HS-5 (cell line): ENCODE measurements at regions not wholly inside any gene's neighbourhood (a gene's known extent, or its start where the extent isn't known, plus 50 kb on each side); places are given as distances from the start of the nearest gene placed in this dataset.
"Not testable (repeated sequence)": the region's sequence is repeated elsewhere in the genome, so short reads cannot be mapped to it uniquely, and the experiment has no call there.

Experiments used
- DNase-seq: peaks from one replicate; pipeline ENCODE4 v3.0.0-alpha.2; 2012; ENCODE audit warnings: low read depth

DNA sequence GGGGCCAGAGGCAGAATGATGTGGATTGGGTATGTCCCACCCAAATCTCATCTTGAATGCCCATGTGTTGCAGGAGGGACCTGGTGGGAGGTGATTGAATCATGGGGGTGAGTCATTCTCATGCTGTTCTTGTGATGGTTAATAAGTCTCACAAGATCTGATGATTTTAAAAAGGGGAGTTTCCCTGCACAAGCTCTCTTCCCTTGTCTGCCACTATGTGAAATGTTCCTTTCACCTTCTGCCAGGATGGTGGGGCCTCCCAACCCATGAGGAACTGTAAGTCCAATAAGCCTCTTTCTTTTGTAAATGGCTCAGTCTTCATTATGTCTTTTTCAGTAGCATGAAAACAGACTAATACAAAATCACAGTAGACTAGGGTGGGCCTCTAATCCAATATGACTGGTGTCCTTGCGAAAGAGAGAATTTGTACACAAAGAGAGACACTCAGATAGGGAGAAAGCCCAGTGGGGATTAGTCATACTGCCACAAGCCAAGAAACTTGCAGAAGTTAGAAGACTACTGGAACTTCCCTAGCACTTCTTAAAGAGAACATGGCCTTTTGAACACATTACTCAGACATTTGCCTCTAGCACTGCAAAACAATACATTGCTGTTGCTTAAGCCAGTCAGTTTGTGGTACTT, 68.4 kb downstream of the ANXA1 start:
- peak; percentile 68 for DNase-seq

DNA sequence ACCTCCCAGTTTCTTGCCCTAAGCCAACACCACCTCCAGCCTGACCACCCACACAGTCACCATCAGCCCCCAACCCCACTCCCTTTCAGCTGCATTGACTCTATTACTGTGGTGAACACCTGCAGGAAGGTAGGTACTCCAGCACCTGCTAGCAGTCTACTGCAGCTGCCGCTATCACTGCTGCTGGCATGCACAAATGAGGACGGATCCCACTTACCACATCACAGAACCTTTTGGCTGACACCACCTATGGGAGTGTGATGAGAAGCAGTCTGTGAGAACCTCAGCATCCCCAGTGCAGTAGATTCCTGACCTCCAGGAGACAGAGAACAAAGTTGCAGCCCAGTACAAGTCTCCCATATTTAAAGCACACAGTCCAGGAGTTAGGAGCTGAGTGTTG, 71.9 kb downstream of the ANXA1 start:
- no peak for DNase-seq

DNA sequence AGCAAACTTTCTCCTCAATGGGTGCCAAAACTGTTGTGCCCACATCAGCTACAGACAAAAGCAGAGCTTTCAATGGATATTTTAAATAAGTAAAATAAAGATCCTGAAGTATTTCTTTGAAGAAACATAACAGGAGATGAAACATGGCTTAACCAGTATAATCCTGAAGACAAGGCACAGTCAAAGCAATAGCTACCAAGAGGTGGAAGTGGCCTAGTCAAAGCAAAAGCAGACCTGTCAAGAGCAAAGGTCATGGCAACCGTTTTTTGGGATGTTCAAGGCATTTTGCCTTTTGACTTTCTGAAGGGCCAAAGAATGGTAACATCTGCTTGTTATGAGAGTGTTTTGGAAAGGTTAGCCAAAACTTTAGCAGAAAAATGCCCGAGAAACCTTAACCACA, 77.9 kb downstream of the ANXA1 start:
- DNase-seq = no peak

DNA sequence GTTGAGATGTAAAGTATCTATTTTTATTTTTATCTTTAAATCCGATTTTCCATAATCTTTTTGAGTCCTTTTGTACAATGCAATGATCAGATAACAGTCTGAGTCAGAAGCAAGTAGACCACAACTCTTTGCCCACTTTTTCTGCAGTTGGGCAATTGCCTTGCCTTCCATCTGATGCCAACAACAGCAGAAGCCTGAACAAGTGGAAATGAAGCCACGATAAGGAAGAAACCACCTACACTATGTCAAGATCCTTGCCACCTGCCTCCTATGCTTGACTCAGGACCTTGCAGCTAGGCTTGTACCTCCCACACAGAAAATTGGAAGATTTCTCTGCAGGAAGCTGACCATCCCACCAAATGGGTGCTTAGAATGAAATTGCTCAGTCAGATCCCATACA, 78.6 kb downstream of the ANXA1 start:
- DNase-seq = no peak

DNA sequence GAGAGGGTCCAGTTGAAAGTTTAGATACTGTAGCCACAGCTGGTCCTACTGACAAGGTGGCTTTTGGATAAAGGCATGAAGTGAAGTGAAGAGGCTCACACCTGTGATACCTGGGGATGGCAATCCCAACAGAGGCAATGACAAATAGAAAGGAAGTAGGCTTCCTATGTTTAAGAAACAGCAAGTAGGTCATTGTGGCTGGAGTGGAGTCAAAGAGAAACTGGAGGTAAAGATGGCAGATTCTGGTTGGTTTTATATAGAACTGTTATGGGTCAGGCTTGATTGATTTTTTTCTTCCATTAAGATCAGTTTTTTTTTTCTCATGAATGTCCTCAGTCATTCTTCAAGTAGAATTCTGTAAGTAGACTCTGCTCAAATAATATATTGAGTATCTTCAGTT, 79.5 kb downstream of the ANXA1 start:
- no peak for DNase-seq

DNA sequence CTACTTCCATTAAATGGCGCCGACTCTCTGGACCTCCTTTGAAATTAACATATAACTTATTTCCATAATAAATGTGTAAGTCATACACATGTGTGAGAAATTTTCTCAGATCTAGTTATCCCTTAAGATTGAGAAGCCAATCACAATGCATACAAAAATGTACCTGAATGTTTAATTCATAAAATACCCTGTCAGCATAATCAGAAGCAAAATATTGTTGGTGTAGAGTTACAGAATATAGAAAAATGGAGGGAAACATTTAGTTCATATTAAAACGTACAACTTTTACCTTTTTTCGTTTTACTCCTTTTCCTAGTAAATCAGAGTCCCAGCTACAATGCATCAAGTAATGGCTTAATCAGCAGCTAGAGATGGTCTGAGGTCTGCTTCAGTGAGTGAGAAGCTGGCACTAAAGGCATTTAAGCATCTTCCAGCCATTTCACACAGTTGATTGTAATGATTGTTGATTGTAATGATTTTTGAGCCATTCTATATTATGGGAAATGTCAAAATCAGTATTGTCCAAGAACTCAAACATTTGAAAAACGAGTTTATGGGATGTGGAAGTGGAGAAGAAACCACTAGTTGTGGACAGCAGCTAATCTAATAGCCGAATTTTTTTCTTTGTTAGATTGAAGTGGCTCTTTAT, 81.8 kb downstream of the ANXA1 start:
- DNase-seq = no peak

DNA sequence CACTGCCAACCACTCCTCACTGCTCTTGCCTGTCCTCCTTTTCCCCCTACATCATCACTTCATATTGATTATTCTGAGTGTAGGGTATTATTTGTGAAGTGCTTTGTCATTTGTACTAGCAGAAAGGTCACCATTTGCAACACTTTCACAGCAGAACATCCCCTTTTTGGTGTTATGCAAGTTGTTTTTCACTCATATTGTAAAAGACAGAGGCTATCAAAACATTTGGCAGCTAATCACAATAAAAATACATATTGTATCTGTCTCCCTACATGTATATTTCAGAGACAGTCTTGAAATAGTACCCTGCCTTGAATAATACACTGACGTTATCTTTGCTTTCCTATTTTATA, 82.3 kb downstream of the ANXA1 start:
- DNase-seq = no peak

DNA sequence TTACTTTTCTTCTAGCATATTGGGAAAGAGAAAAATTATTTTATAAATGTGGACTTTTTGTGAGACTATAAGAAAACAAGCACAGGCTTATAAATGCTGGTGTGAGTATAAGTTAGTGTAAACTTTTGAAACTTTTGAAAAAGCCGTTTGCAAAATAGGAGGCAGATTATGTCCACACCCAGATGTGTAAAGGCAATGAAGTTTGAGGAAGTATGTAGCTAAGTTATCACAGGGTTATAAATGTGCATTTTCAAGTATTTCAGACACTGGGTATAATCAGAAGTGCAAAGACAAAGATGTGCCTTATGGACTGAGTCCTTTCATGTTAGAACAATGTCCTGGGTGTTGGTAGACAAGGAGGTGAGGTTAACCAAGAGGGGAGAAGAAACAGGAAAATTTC, 85.5 kb downstream of the ANXA1 start:
- DNase-seq = no peak

DNA sequence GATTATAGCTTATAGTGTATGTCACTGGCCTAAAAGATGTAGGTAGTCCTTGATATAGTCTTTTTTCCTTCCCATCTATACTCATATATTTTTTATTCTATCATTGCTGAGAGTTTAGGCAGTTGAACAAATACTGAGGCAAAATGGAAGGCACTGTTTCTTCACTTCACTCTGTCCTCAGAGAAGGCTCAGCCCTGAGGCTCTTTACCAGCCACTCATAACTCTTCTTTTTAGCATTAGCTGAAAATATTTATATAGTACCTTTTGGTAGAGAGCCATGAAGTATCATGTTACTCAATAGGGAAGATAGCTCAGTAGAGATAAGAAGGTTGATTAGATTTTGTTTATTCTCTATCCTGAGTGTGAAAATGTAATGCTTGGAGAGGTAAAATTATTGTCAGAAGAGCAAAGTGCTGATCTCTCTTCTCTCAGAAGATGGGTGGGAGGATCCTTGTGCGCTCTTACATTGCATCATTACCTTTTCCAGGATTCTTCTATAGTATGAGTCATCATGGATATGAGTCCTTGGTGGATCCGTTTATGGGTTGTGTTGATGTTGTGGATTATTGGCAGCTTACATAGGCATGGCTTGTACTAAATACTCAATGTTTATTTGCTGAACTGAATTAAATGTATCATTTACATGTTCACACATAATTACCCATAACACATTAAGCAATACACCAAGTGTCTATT, 88.1 kb downstream of the ANXA1 start:
- no peak for DNase-seq

DNA sequence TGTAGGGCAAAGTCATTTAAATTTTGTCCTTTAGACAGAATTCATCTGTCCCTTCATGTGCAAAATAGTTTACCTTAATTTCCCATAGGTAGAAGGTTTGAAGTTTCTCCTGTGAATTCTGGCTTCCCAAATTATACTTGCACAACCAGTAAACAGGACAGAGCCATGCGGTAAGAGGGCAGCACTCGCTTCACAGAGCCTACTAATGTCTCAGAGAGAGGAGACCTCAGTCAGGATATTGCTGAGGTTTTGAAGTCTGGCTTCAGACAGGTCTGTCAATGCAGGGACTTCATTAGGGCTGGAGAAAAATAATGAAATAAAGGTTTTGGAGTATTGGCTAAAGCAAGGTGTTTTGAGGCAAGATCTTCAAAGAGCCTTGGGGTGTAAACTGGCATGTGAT, 91.4 kb downstream of the ANXA1 start:
- no peak for DNase-seq

DNA sequence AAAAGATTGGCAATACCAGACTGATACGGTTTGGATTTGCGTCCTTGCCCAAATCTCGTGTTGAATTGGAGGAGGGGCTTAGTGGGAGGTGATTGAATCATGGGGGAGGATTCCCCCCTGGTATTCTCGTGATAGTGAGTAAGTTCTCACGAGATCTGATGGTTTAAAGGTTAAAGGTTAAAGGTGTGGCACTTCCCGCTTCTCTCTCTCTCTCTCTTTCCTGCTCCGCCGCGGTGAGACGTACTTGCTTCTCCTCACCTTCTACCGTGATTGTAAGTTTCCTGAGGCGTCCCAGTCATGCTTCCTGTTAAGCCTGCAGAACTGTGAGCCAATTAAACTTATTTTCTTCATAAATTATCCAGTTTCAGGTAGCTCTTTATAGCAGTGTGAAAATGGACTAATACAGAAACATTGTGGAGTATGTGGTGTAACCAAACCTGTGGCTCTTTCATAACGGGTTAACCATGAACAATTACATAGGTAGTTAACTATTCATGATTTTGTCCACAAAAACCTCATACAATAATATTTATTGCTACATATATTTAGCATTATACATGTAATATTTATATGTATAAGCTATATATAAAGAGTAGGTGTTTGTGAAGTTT, 107.5 kb downstream of the ANXA1 start:
- no peak for DNase-seq

DNA sequence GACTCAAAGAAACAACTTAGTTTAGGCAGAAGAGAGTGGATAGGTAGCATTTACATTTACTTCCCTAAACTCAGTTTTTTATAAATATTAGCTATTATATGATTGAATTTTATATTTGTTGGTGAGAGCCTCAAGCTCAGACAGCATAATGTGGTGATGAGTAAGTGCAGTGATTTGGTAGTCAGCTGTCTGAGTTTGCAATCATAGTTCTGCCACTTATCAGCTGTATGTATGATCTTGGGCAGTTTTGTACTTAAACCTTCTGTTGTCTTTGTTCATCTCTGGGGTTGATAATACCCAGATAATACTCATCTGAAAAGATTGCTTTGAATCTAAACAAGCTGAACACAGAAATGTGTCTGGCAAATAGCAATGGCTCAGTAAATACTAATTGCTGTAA, 108.8 kb downstream of the ANXA1 start:
- no peak for DNase-seq

DNA sequence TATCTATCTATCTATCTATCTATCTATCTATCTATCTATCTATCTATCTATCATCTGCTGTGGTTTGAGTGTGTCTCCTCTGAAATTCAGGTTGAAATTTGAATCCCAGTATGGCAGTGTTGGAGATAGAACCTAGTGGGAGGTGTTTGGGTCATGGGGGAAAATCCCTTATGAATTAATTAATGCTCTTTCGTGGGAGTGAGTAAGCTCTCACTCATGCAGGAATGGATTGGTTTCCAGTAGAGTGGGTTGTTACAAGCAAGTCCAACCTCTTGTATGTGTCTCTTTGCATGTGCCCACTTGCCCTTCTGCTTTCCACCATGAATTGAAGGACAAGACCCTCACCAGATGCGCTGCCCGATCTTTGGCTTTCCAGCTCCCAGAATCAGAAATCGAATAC, 113.0 kb downstream of the ANXA1 start:
- no peak for DNase-seq

DNA sequence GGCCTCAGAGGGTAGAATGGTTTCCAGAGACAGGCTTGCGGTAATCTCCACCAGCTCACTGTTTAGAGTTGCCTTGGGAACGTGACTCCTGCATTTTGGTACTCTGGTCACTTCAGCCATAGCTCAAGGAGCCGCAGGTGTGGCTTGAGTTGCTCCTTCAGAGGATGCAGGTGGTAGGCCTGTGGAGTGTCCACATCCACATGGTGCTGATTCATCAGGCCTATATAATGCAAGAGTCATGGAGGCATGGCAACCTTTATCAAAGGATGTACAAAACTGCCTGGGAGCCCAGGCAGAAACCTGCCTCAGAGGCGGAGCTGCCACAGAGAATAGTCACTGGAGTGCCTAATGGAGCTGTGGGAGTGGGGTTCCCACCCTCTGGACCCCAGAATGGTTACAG, 114.2 kb downstream of the ANXA1 start:
- DNase-seq = no peak

DNA sequence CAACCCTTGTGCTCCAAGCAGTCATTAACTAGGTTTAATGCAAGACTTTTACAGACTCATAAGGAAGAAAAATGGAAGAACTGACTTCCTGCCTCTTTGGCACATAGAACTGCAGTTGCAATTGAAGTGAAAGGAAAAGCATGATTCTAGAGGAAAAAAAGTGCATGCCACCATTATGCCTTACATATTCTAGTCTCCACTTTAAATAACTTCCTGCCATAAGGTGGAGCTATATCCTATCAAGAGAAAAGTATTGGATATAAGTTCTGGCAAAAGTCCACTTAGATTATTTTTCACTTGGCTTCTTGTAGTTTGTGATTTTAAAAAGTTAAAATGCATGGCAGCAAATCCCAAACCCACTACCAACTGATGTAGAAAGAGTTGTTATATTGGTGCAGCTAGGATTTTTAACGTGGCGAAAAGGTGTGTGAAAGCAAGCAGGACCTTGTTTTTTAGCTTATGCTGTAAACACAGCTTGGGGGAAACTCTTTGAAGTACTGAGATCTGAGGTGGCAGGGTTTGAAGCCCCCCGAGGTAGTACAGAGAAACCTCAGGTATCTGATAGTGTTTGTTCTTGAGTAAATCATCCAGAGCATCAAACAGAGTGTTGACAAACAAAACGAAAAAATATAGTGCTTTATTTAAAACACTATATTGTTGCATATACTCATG, 117.9 kb downstream of the ANXA1 start:
- DNase-seq = peak; percentile 26

DNA sequence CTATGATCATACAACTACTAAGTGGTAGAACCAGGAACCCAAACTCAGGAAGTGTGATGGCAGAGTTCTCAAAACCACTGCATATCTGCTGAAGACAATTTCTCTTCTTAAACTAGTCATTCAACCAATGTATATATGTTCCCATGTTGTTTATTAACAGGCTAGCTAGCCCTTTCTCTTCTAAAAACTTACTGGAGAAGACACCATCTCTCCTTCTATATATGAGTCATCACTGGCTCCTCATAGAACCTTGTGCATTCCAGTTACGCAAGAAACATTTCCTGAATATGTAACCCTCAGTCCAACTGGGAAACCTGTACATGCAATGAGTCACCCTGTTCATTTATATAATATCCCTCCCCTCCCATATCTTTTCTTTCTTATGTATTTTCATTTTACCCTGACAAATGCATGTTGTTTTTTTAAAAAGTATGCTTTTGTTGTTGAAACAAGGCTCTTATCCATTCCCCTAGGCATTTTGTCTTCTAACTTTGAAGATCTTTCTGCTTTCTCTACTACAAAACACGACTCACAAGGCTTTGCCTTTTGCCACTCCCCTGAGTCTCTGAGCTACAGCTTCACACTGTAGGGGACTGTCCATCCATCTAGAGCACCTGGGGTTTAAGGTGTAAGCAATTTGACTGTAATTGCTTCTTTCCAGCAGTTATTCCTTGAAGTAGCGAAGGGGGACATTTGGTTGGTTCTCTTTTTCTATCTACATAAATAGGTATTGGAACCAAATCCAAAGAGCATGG, 119.5 kb downstream of the ANXA1 start:
- DNase-seq = peak; percentile 77

DNA sequence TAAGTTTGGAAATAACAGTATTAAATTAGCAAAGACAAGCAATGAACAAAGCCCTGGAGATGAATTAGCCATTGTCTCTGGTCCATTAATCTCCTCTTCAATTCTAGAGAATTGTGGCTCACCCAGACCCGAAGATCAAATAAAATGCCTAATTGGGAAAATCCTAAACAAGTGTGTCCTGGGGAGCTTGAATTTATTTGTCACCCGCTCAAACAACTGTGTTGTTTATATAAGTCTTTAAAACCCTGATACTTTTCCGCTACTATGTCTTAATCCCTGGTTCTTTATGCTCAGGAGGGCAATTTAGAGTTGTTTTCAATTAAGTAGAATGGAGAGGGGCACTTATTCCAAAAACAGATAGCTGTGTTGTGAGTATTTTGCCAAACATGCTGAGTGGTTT, 128.4 kb downstream of the ANXA1 start:
- DNase-seq = no peak

DNA sequence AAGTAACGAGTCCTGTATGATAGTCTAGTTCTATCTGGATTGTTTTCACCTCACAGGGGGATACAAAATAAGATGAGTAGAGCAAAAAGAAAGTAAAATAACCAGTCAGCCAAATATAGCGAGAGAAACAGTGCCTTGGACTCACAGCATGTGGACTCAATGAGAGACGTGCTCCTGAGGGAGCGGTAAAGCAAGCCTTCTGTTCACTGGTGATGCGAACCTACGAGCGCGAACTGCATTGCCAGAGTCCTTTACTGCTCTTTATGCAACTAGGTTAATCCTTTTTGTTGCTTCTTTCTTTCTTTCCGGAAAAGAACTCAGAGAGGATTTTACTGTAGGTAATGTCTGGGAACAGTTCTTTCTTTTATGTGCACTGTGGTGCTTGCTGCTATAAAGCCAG, 132.7 kb downstream of the ANXA1 start:
- no peak for DNase-seq

DNA sequence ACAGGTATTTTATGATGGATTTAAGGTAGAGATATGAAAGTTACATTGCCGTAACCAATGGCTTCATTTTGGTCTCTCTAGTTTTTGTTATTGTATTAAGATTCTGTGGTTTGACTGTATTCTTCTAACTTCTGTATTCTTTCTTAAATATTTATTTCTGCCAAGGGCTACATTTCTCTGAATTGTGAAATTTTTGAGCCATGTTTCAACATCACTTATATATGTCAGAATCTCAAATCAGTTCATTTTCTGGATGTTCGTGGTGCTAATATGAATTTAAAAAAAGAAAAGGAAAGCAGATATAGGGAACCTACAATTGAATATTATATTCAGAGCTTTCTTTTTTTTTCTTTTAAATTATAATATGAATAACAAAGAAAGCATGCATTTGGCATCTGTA, 142.7 kb downstream of the ANXA1 start:
- no peak for DNase-seq

DNA sequence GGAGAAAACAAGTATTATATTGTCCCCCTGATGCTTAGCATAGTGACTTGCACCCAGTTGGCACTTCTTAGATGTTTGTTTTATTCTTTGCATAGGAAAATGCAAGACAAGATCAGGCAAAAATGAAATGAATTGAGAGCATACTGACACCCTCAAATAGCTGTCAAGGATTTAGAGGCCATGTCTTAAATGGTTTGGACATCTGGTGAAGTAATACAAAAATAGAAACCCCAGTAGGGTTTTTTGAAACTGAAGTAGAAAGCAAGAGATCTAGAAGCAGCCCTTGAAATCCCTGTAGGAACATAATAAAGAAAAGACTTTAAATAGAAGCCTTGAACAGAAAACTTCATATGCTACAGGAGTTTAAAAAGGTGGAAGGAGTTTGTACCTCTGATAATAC, 174.3 kb downstream of the ANXA1 start:
- DNase-seq = no peak

DNA sequence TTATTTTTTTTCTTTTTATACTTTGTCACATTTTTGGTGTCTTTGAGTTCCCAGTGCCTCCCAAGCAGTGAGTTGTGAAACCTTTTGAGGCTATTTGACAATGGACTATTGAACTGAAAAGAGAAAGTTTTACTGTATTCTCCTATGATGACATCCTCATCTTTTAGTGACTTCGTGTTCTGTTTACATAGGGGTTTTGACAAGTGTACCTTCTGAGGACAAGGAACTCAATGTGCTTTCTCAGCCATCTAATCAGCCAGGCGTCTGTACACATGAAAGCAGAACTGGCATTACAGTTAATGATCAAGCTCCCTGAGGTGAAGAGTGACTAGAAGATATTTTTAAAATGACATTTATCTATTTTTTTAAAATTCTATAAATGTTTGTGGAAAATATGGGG, 175.5 kb downstream of the ANXA1 start:
- DNase-seq = no peak

DNA sequence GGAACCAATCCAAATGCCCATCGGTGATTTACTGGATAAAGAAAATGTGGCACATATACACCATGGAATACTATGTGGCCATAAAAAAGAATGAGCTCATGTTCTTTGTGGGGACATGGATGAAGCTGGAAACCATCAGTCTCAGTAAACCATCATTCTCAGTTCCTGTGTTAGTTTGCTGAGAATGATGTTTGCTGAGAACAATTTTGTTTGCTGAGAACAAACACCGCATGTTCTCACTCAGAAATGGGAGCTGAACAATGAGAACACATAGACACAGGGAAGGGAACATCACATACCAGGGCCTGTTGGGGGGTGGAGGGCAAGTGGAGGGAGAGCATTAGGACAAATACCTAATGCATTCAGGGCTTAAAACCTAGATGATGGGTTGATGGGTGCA, 185.5 kb downstream of the ANXA1 start:
- DNase-seq = not testable (repeated sequence)
